Heart left ventricle (tissue), 13 donors: ENCODE measurements at regions not wholly inside any gene's neighbourhood (a gene's known extent, or its start where the extent isn't known, plus 50 kb on each side); places are given as distances from the start of the nearest gene placed in this dataset.

Experiments
- CTCF ChIP-seq, 12 donors: fragments of 200-600 bp; sonication (generic) in 4 of 12; IDR thresholded peaks; one replicate each; pipeline versions ENCODE4 v1.5.0 to v1.8.0; 2018 to 2022; ENCODE audit warnings: antibody characterized with exemption in 12 of 12, mild to moderate bottlenecking in 5 of 12
- POLR2A ChIP-seq, 2 donors: fragments of 450-650 bp; IDR thresholded peaks; one replicate each; pipeline ENCODE4 v1.6.1; 2017; ENCODE audit warnings: antibody characterized with exemption in 2 of 2, mild to moderate bottlenecking in 2 of 2, moderate library complexity in 2 of 2
- donor health status: ischemic (EF 13 %, LVEDD 7.1; RV severe dilation, severe dysfunction).
- donor health status: DM: no; HTN: yes; CAD: no.
- donor health status: DM: no; HTN: no; CAD: no.
- donor health status: ischemic (EF 25% LVEDD 6.9; RV normal size, moderate dysfunction).
- donor health status: ischemic (EF 25% LVEDD 5.7; RV mildly dilated, moderate dysfunction).
- donor health status: ischemic (EF 35%, LVEDD 5.7; RV mildly dilated, moderate dysfunction).
- donor health status: nonischemic (EF 11% LVEDD 7.7; RV severe dilation, severe dysfunction).
- donor health status: DM: yes; HTN: yes; CAD: no.
- donor health status: PGD.
- donor health status: ischemic (EF 29% LVEDD 5.4; RV normal size, mild dysfunction).
- donor health status: nonischemic (EF 23%, LVEDD 6.1; RV moderate dilation, normal function).

DNA sequence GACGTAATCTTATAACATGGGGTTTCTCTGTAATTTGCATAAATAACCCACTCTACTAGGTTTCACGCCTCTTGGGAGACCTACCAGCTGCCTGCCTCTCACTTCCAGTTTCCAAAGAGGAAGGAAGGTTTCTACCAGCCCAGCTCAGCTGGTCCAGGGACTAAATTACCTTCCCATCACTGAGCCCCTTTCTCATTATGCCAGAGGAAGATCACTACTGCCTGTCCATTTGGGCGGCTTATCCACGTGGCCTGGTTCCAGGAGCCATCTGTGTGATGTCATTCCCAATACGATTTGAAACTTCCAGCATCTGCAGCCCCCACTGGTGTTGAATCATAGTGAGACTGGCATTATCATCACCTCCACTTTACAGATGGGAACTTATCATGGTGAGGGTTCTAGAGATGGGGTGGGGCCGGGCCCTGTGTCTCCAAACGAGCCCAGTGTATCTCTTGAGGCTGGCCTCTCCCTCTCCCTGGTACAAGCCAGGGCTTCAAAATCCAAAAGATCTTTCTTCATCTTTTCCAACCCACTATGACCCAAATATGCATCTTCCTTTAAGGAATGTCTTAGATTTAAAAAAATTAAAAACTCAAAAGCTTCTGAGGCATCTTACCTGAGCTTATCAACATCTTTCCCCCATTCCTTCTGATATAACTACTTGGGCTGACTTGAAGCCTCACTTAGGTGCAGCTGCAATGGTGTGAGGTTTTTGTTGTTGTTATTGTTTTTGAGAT is 140.8 kb downstream of the DDX1 start:
- TF ChIP-seq CTCF (IDR thresholded peaks at IDR 0.05) = no peak
- TF ChIP-seq POLR2A (IDR thresholded peaks at IDR 0.05) = no peak
